PC-9 (cell line): ENCODE measurements at regions not wholly inside any gene's neighbourhood (a gene's known extent, or its start where the extent isn't known, plus 50 kb on each side); places are given as distances from the start of the nearest gene placed in this dataset.

Source experiments
- CTCF ChIP-seq: fragments of 200-600 bp; sonication (generic); conservative IDR thresholded peaks from 2 replicates; pipeline ENCODE4 v1.6.1; 2017; ENCODE audit warnings: mixed run types, antibody characterized with exemption, mild to moderate bottlenecking, moderate library complexity
- EZH2 ChIP-seq: fragments of 200-600 bp; sonication (generic); IDR thresholded peaks from 2 replicates; pipeline ENCODE4 v1.8.0; 2017; ENCODE audit warnings: antibody characterized with exemption, low read depth

GRCh38 chr3:30107531-30107930 is 498.9 kb upstream of the TGFBR2 start:
- TF ChIP-seq CTCF = no peak
- no peak for TF ChIP-seq EZH2
